Mucosa of descending colon (tissue), 3 donors: ENCODE measurements at regions not wholly inside any gene's neighbourhood (a gene's known extent, or its start where the extent isn't known, plus 50 kb on each side); places are given as distances from the start of the nearest gene placed in this dataset.
"Not testable (repeated sequence)": the region's sequence is repeated elsewhere in the genome, so short reads cannot be mapped to it uniquely, and the experiment has no call there.

Experiments
- ATAC-seq: fragments of 200-7000 bp; cut with Tn5 transposase; one replicate; pipeline ENCODE4 v1.9.1; 2020; ENCODE audit warnings: mild to moderate bottlenecking, moderate library complexity
- DNase-seq, 3 donors: peaks; one replicate each; pipeline ENCODE4 v3.0.0-alpha.2; 2020
- H3K36me3 ChIP-seq: fragments of 200-600 bp; one replicate; pipeline ENCODE4 v1.8.0; 2021; ENCODE audit warnings: low read depth, mild to moderate bottlenecking
- H3K4me1 ChIP-seq: fragments of 200-600 bp; one replicate; pipeline ENCODE4 v1.8.0; 2021; ENCODE audit warnings: low read depth, mild to moderate bottlenecking
- H3K4me3 ChIP-seq: fragments of 200-600 bp; one replicate; pipeline ENCODE4 v1.8.0; 2021; ENCODE audit warnings: mild to moderate bottlenecking
- H3K9me3 ChIP-seq: fragments of 200-600 bp; one replicate; pipeline ENCODE4 v1.8.0; 2021; ENCODE audit warnings: mild to moderate bottlenecking
- intact Hi-C, 2 donors: fragments of 100-400 bp; cut with DNase I in 1 of 2; cut with micrococcal nuclease in 1 of 2; formaldehyde crosslinking; loops; one replicate each; pipeline versions ENCODE4 v1.11.0 to v1.11.1; 2022; cut with DNase I, micrococcal nuclease
- TF ChIP-seq, protein P1 (sequence below): fragments of 200-600 bp; IDR thresholded peaks from one replicate; pipeline ENCODE4 v1.8.0; 2022; ENCODE audit warnings: antibody characterized with exemption, mild to moderate bottlenecking
- donor health status: DM: no; HTN: no; CAD: no; lungs with moderate emphysema.
- donor health status: DM: no; HTN: no; CAD: no.
- donor health status: DM: no; HTN: yes; CAD: no.

DNA sequence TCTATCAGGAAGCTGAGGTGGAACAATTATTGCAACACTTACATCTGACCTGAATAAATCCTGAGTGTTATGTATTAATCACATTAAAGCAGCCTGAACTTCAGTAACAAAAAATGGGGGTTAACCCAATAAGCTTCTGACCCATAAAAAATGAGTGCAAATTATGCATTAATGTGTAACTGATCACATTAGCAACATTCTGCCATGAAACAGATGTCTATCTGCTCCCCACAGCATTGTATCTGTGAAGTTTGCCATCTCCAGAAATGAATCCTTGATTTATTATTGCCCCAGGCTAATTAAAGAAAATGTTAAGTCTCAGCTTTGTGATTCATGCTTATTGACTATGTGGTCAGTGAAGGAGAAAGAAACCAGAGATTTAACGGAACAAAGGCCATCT, 304.9 kb downstream of the PCDH20 start:
- Histone ChIP-seq H3K36me3 (no peaks in the 10 kb centered on the region), H3K4me1 (no peaks in the 10 kb centered on the region), H3K4me3 (no peak overlapping the region), H3K9me3 (no peaks in the 10 kb centered on the region)
- DNase-seq, result no peak
- TF ChIP-seq, protein P1, sequence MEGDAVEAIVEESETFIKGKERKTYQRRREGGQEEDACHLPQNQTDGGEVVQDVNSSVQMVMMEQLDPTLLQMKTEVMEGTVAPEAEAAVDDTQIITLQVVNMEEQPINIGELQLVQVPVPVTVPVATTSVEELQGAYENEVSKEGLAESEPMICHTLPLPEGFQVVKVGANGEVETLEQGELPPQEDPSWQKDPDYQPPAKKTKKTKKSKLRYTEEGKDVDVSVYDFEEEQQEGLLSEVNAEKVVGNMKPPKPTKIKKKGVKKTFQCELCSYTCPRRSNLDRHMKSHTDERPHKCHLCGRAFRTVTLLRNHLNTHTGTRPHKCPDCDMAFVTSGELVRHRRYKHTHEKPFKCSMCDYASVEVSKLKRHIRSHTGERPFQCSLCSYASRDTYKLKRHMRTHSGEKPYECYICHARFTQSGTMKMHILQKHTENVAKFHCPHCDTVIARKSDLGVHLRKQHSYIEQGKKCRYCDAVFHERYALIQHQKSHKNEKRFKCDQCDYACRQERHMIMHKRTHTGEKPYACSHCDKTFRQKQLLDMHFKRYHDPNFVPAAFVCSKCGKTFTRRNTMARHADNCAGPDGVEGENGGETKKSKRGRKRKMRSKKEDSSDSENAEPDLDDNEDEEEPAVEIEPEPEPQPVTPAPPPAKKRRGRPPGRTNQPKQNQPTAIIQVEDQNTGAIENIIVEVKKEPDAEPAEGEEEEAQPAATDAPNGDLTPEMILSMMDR, result no peak
- ATAC-seq, result no peak
- intact Hi-C loops, result no loop called here

DNA sequence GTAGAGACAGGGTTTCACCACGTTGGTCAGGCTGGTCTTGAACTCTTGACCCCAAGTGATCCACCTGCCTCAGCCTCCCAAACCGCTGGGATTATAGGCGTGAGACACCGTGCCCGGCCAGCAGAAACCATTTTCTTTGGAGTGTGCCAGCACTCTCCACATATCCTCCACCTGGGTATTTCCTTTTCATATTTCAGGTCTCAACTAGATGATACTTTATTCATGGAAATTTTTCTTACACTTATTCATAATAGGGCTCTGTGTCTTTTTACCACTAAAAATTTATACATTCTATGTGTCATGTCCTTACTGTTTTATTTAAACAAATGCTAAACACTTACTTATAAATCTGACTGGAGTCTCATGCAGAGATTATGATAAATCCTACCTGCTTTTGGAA, 305.9 kb downstream of the PCDH20 start:
- no peak overlapping the region for H3K4me3 ChIP-seq
- no peaks in the 10 kb centered on the region for H3K9me3 ChIP-seq
- intact Hi-C loops, result no loop called here
- TF ChIP-seq, protein P1, result no peak
- ATAC-seq (no peak), DNase-seq (no peak)
- no peaks in the 10 kb centered on the region for H3K36me3 ChIP-seq
- H3K4me1 ChIP-seq, result no peaks in the 10 kb centered on the region

DNA sequence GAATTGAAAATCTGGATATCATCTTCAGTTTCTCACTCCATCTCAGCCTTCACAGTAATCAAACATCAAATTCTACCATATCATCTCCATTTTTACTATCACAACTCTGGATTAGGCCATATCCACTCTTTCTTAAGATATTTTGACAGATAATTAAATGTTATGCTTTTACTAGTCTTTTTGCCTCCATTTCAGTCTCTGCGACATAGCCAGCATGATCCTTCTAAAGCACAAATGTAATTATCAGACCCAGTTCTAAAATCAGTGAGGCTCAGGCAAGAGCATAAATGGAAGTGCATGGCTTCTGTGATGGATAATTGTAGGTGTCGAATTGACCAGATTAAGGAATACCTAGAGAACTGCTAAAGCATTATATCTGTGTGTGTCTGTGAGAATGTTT, 307.7 kb downstream of the PCDH20 start:
- no peaks in the 10 kb centered on the region for H3K9me3 ChIP-seq
- no peak for DNase-seq
- H3K4me1 ChIP-seq, result no peaks in the 10 kb centered on the region
- TF ChIP-seq, protein P1, result no peak
- no peak overlapping the region for H3K4me3 ChIP-seq
- no peaks in the 10 kb centered on the region for H3K36me3 ChIP-seq
- intact Hi-C loops, result no loop called here
- no peak for ATAC-seq

DNA sequence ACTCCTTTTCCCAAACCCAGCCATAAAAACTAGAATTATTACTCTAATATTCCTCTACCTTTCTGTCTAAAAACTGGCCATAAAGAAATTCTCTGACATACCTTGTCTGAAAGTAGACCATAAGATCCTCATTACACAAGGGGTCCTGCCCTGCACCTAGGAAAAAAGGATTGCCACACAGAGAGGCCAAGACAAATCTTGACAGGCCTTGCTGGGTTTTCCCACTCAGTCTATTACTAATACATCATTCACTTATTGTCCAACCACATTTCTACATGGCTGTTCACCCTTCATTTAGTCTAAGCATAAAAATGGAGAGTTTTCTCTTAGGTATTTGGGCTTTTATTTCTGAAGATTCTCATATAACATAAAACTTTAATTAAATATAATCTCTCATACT, 319.8 kb downstream of the PCDH20 start:
- ATAC-seq (no peak), DNase-seq (no peak)
- Histone ChIP-seq H3K4me1 (no peaks in the 10 kb centered on the region), H3K36me3 (no peaks in the 10 kb centered on the region), H3K9me3 (no peaks in the 10 kb centered on the region), H3K4me3 (no peak overlapping the region)
- TF ChIP-seq, protein P1, result no peak
- intact Hi-C loops, result no loop called here

DNA sequence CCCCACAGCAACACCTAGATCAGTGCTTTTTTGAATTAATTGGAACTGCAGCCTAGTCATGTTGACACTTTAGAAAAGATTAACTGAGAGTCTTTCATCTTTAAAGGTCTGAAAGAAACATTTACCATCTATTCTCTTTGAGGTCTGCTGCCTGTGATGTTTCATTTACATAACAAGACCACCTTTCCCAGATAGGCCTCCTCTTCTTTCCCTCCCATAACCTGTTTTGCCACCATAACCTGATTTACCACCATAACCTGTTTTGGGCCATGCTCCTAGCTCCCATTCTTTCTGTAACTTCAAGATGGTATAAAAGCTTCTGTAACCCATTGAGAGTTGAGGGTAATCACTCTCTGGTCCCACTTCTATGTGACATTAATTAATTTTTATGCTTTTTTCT, 320.8 kb downstream of the PCDH20 start:
- no peaks in the 10 kb centered on the region for H3K4me1 ChIP-seq
- H3K36me3 ChIP-seq, result no peaks in the 10 kb centered on the region
- no peak overlapping the region for H3K4me3 ChIP-seq
- no peaks in the 10 kb centered on the region for H3K9me3 ChIP-seq
- TF ChIP-seq, protein P1, result no peak
- ATAC-seq (no peak), DNase-seq (no peak)
- intact Hi-C loops, result no loop called here

DNA sequence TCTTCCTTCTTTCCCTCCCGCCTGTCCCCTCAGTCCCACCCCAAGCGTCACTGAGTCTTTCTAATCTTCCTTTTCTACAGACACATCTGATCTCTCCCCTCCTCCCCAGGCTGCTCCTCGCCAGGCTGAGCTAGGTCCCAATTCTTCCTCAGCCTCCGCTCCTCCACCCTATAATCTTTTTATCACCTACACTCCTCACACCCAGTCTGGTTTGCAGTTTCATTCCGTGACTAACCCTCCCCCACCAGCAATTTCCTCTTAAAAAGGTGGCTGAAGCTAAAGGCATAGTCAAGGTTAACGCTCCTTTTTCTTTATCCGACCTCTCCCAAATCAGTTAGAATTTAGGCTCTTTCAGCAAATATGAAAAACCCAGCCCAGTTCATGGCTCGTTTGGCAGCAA, 325.8 kb downstream of the PCDH20 start:
- intact Hi-C loops, H3K36me3 ChIP-seq, H3K9me3 ChIP-seq, H3K4me1 ChIP-seq, ATAC-seq, H3K4me3 ChIP-seq, DNase-seq: not testable (repeated sequence)
